Ovary (tissue), 7 donors: ENCODE measurements at regions not wholly inside any gene's neighbourhood (a gene's known extent, or its start where the extent isn't known, plus 50 kb on each side); places are given as distances from the start of the nearest gene placed in this dataset.

Source experiments
- DNase-seq, 5 donors: peaks; one replicate each; pipeline ENCODE4 v3.0.0-alpha.2; 2019 to 2020
- H3K27ac ChIP-seq, 2 donors: fragments of 200-600 bp; one replicate each; pipeline versions ENCODE4 v1.5.1 to v1.8.0; 2019 to 2022
- H3K27me3 ChIP-seq: fragments of 200-600 bp; one replicate; pipeline ENCODE4 v1.8.0; 2022
- H3K36me3 ChIP-seq: fragments of 200-600 bp; sonication (generic); one replicate; pipeline ENCODE4 v1.5.1; 2019
- H3K4me1 ChIP-seq: one replicate; pipeline ENCODE4 v1.8.1; 2013; ENCODE audit warnings: mild to moderate bottlenecking, moderate library complexity; ENCODE audit not compliant: insufficient read depth
- H3K4me3 ChIP-seq: fragments of 200-600 bp; sonication (generic); one replicate; pipeline ENCODE4 v1.5.1; 2017
- H3K9me3 ChIP-seq, 2 donors: fragments of 200-600 bp in 1 of 2; sonication (generic) in 1 of 2; one replicate each; pipeline versions ENCODE4 v1.5.1 to v1.8.1; 2013 to 2019; ENCODE audit warnings: mild to moderate bottlenecking in 1 of 2, moderate library complexity in 1 of 2
- CTCF ChIP-seq, 3 donors: fragments of 450-650 bp in 2 of 3; fragments of 200-600 bp in 1 of 3; IDR thresholded peaks; one replicate each; pipeline versions ENCODE4 v1.5.1 to v1.8.0; 2016 to 2022; ENCODE audit warnings: antibody characterized with exemption in 3 of 3, mild to moderate bottlenecking in 1 of 3
- EP300 ChIP-seq: sonication (generic); formaldehyde crosslinking; IDR thresholded peaks from one replicate; pipeline ENCODE4 v1.6.1; 2017; ENCODE audit warnings: antibody characterized with exemption
- POLR2A ChIP-seq: fragments of 450-650 bp; IDR thresholded peaks from one replicate; pipeline ENCODE4 v1.6.1; 2017; ENCODE audit warnings: antibody characterized with exemption, mild to moderate bottlenecking, moderate library complexity
- WGBS, 3 donors: extraction: QIAGEN DNeasy Blood & Tissue Kit in 1 of 3; methylation state at CpG; one replicate each; pipeline versions ENCODE4 v1.1.5 to v1.1.7; 2013 to 2017; 5-methylcytosine and 5-hydroxymethylcytosine counted together
- intact Hi-C, 4 donors: fragments of 100-400 bp; cut with DNase I; formaldehyde crosslinking; loops; one replicate each; pipeline versions ENCODE4 v1.11.0 to v1.15.1; 2022 to 2023
- donor health status: DM: no; HTN: no; CAD: no; lungs with moderate emphysema.
- donor health status: DM: no; HTN: no; CAD: no.
- donor health status: Bipolar disorder and iron deficiency.
- donor health status: DM: no; HTN: no; CAD: no.
- donor health status: DM: yes; HTN: yes; CAD: no.

DNA sequence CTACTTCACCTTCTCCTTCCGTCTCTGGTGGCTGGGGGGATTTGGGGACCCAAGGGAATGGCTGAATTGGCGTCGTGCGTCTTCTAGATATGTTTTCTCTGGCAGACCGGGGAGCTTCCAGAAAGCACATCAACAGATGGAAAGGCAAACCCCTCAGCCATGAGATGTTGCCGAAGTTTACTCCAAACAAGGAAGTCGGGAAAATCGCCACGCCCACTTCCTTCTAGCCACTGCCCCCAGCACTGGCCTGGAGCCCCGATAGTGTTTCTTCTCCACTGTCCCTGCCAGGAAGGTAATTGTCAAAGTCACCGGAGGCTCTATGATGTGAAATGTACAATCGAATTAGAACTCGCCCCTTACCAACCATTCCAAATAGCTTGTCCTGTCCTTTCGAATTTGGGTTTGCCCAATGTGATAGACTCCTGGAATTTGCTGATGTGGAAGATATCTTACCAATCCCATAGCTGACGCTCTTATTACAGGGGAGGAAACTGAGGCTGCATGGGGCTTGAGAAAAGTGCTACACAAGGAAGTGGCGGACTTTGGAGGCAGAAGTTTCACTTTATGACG lies 191.0 kb downstream of the LSM5 start:
- H3K36me3 ChIP-seq, result no peaks in the 10 kb centered on the region
- intact Hi-C loops, result no loop called here
- TF ChIP-seq CTCF (IDR thresholded peaks at IDR 0.05) (no peak), EP300 (no peak), POLR2A (no peak)
- no peaks in the 10 kb centered on the region for H3K9me3 ChIP-seq
- no peaks in the 10 kb centered on the region for H3K27me3 ChIP-seq
- no peak overlapping the region for H3K27ac ChIP-seq
- H3K4me1 ChIP-seq, result peaks cover 1% of the 10 kb centered on the region
- DNase-seq, result peak in 1 of 5 donors; percentile 25
- 24% methylated on average over 17 of the region's 17 CpGs for WGBS, 3 donors
- H3K4me3 ChIP-seq, result peak overlapping the region; percentile 28

GRCh38 chr7:32298408-32299132 lies 191.6 kb downstream of the LSM5 start:
- H3K27me3 ChIP-seq, result no peaks in the 10 kb centered on the region
- TF ChIP-seq CTCF (IDR thresholded peaks at IDR 0.05), result no peak
- TF ChIP-seq POLR2A, result no peak
- no peak for TF ChIP-seq EP300
- intact Hi-C loops, result no loop called here
- no peak overlapping the region for H3K27ac ChIP-seq
- no peaks in the 10 kb centered on the region for H3K36me3 ChIP-seq
- peaks cover 1% of the 10 kb centered on the region for H3K4me1 ChIP-seq
- peak overlapping the region; percentile 28 for H3K4me3 ChIP-seq
- 1 to 3% (median 1%) methylated on average over 73 to 80 of the region's 80 CpGs for WGBS, 3 donors
- DNase-seq, result no peak
- no peaks in the 10 kb centered on the region for H3K9me3 ChIP-seq

DNA sequence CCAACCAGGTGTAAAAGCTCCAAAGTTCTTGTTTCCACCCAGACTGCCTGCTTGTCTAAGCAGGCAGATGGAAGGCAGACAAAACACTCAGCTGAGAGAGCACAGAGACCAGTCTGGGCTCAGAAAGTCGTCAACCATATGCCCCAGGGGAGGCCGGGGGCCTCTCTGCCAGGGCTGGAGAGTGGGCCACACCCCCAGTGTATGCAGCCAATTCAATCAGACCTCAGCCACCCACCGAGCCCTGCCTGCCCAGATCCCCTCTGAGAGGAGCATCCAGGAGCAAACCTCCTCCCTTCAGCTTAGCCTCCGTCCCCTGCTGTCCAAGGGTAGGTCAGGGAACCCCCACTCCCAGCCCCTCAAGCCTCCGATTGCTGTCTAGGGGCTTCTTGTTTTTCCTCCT lies 196.3 kb downstream of the LSM5 start:
- intact Hi-C loops, result no loop called here

More for the DNA sequence above, 196.3 kb downstream of the LSM5 start:
- WGBS, 3 donors, result 29 to 57% (median 33%) methylated on average over 5 of the region's 5 CpGs
- no peak for TF ChIP-seq EP300
- no peak for TF ChIP-seq POLR2A
- no peak for TF ChIP-seq CTCF (IDR thresholded peaks at IDR 0.05)
- Histone ChIP-seq H3K27me3 (no peaks in the 10 kb centered on the region), H3K4me1 (peaks cover 1% of the 10 kb centered on the region), H3K9me3 (no peaks in the 10 kb centered on the region), H3K36me3 (no peaks in the 10 kb centered on the region), H3K4me3 (no peak overlapping the region), H3K27ac (no peak overlapping the region)
- DNase-seq, result no peak
